GM12892 (cell line): ENCODE measurements at regions not wholly inside any gene's neighbourhood (a gene's known extent, or its start where the extent isn't known, plus 50 kb on each side); places are given as distances from the start of the nearest gene placed in this dataset.

Source experiments
- POLR2A ChIP-seq: IDR thresholded peaks from 2 replicates; pipeline ENCODE4 v1.6.1; 2011; ENCODE audit warnings: low read depth, low read length, control low read depth
- TAF1 ChIP-seq: IDR thresholded peaks from 2 replicates; pipeline ENCODE4 v1.6.1; 2011; ENCODE audit warnings: low read depth, mild to moderate bottlenecking, control low read depth, low read length, borderline replicate concordance

- no peak for TF ChIP-seq POLR2A
- TF ChIP-seq TAF1: no peak
Observed at GRCh38 chr4:160423879-160424451, 1321.1 kb downstream of the RAPGEF2 start.
